ENCODE measurements at regions not wholly inside any gene's neighbourhood (a gene's known extent, or its start where the extent isn't known, plus 50 kb on each side); places are given as distances from the start of the nearest gene placed in this dataset.

GRCh38 chr5:60226128-60226527 lies 332.6 kb upstream of the PDE4D start:
- Histone ChIP-seq H3K4me3 (no peak overlapping the region), H3K36me3 (no peaks in the 10 kb centered on the region), H3K9me3 (ENCODE audit: low read depth) (no peaks in the 10 kb centered on the region), H3K4me1 (ENCODE audit: low read depth) (no peaks in the 10 kb centered on the region), H3K27ac (no peak overlapping the region), H3K27me3 (no peaks in the 10 kb centered on the region)
- no peak for TF ChIP-seq CTCF (IDR thresholded peaks at IDR 0.05; ENCODE audit: low read depth, low read length)
- DNase-seq (ENCODE audit: low read depth in 1 of 2, low spot score in 1 of 2) = no peak

GRCh38 chr5:60223342-60223741 lies 329.8 kb upstream of the PDE4D start:
- H3K4me3 ChIP-seq = no peak overlapping the region
- H3K4me1 ChIP-seq (ENCODE audit: low read depth) = no peaks in the 10 kb centered on the region
- no peaks in the 10 kb centered on the region for H3K36me3 ChIP-seq
- no peaks in the 10 kb centered on the region for H3K27me3 ChIP-seq
- TF ChIP-seq CTCF (IDR thresholded peaks at IDR 0.05; ENCODE audit: low read depth, low read length) = no peak
- no peak for DNase-seq (ENCODE audit: low read depth in 1 of 2, low spot score in 1 of 2)
- H3K9me3 ChIP-seq (ENCODE audit: low read depth) = no peaks in the 10 kb centered on the region
- no peak overlapping the region for H3K27ac ChIP-seq

GRCh38 chr5:60219921-60220320 lies 326.4 kb upstream of the PDE4D start:
- no peak for TF ChIP-seq CTCF (IDR thresholded peaks at IDR 0.05; ENCODE audit: low read depth, low read length)
- H3K27me3 ChIP-seq = no peaks in the 10 kb centered on the region
- H3K4me3 ChIP-seq = no peak overlapping the region
- H3K36me3 ChIP-seq = no peaks in the 10 kb centered on the region
- H3K27ac ChIP-seq = no peak overlapping the region
- no peaks in the 10 kb centered on the region for H3K9me3 ChIP-seq (ENCODE audit: low read depth)
- no peaks in the 10 kb centered on the region for H3K4me1 ChIP-seq (ENCODE audit: low read depth)
- no peak for DNase-seq (ENCODE audit: low read depth in 1 of 2, low spot score in 1 of 2)

- Histone ChIP-seq H3K27me3 (no peaks in the 10 kb centered on the region), H3K9me3 (ENCODE audit: low read depth) (no peaks in the 10 kb centered on the region), H3K27ac (no peak overlapping the region), H3K36me3 (no peaks in the 10 kb centered on the region), H3K4me3 (no peak overlapping the region), H3K4me1 (ENCODE audit: low read depth) (no peaks in the 10 kb centered on the region)
- no peak for DNase-seq (ENCODE audit: low read depth in 1 of 2, low spot score in 1 of 2)
- no peak for TF ChIP-seq CTCF (IDR thresholded peaks at IDR 0.05; ENCODE audit: low read depth, low read length)
Observed at GRCh38 chr5:60210810-60211209, 317.3 kb upstream of the PDE4D start.

GRCh38 chr5:60209146-60209840 lies 315.8 kb upstream of the PDE4D start:
- Histone ChIP-seq H3K4me3 (no peak overlapping the region), H3K4me1 (ENCODE audit: low read depth) (no peaks in the 10 kb centered on the region), H3K9me3 (ENCODE audit: low read depth) (no peaks in the 10 kb centered on the region), H3K36me3 (no peaks in the 10 kb centered on the region), H3K27ac (no peak overlapping the region), H3K27me3 (no peaks in the 10 kb centered on the region)
- DNase-seq (ENCODE audit: low read depth in 1 of 2, low spot score in 1 of 2) = peak in 1 of 2 donors; percentile 46
- TF ChIP-seq CTCF (IDR thresholded peaks at IDR 0.05; ENCODE audit: low read depth, low read length) = no peak

All from cardiac muscle cell (in vitro differentiated cells and primary cell).